ENCODE measurements at regions not wholly inside any gene's neighbourhood (a gene's known extent, or its start where the extent isn't known, plus 50 kb on each side); places are given as distances from the start of the nearest gene placed in this dataset.

GRCh38 chr9:16271967-16272366 lies 598.5 kb downstream of the BNC2 start:
- TF ChIP-seq CTCF (IDR thresholded peaks at IDR 0.05) (no peak), POLR2A (IDR thresholded peaks at IDR 0.05) (no peak)

Measured in right lobe of liver (tissue), 4 donors.